VCaP (cell line): ENCODE measurements at regions not wholly inside any gene's neighbourhood (a gene's known extent, or its start where the extent isn't known, plus 50 kb on each side); places are given as distances from the start of the nearest gene placed in this dataset.

Experiments
- H3K27ac ChIP-seq: fragments of 450-650 bp; 2 replicates; pipeline ENCODE4 v1.5.1; 2017
- CTCF ChIP-seq: fragments of 450-650 bp; conservative IDR thresholded peaks from 2 replicates; pipeline ENCODE4 v1.5.1; 2017; ENCODE audit warnings: mild to moderate bottlenecking, moderate library complexity

GRCh38 chr3:59698091-59698490 lies 648.3 kb upstream of the CFAP20DC start:
- no peak overlapping the region for H3K27ac ChIP-seq
- no peak for TF ChIP-seq CTCF

GRCh38 chr3:59696783-59697182 lies 647.0 kb upstream of the CFAP20DC start:
- no peak overlapping the region for H3K27ac ChIP-seq
- TF ChIP-seq CTCF, result no peak

- TF ChIP-seq CTCF, result no peak
- H3K27ac ChIP-seq, result no peak overlapping the region
These were observed 646.0 kb upstream of the CFAP20DC start for GRCh38 chr3:59695860-59696259.

GRCh38 chr3:59692117-59692516 lies 642.3 kb upstream of the CFAP20DC start:
- H3K27ac ChIP-seq, result no peak overlapping the region
- TF ChIP-seq CTCF, result no peak

GRCh38 chr3:59690886-59691285 lies 641.1 kb upstream of the CFAP20DC start:
- no peak overlapping the region for H3K27ac ChIP-seq
- TF ChIP-seq CTCF, result no peak

GRCh38 chr3:59688636-59689035 lies 638.8 kb upstream of the CFAP20DC start:
- TF ChIP-seq CTCF, result no peak
- no peak overlapping the region for H3K27ac ChIP-seq

- no peak for TF ChIP-seq CTCF
- no peak overlapping the region for H3K27ac ChIP-seq
These were observed 635.6 kb upstream of the CFAP20DC start for GRCh38 chr3:59685432-59685831.

- no peak overlapping the region for H3K27ac ChIP-seq
- TF ChIP-seq CTCF, result no peak
These were observed 634.9 kb upstream of the CFAP20DC start for GRCh38 chr3:59684766-59685165.
